ENCODE measurements at regions not wholly inside any gene's neighbourhood (a gene's known extent, or its start where the extent isn't known, plus 50 kb on each side); places are given as distances from the start of the nearest gene placed in this dataset.

GRCh38 chr6:151164383-151164782, 75.4 kb upstream of the AKAP12 start:
- H3K9me3 ChIP-seq (ENCODE audit: control insufficient read depth in 2 of 3, insufficient read depth in 1 of 3, low read length in 3 of 3) = no peaks in the 10 kb centered on the region
- H3K4me1 ChIP-seq (ENCODE audit: control insufficient read depth in 2 of 3, insufficient read depth in 2 of 3, low read depth in 1 of 3, low read length in 3 of 3) = peaks cover 6 to 10% (median 9%) of the 10 kb centered on the region in 3 donors
- intact Hi-C loops (cut with DNase I) = no loop called here
- no peak overlapping the region for H3K9ac ChIP-seq (ENCODE audit: low read length in 3 of 3)
- no peak overlapping the region for H3K27ac ChIP-seq (ENCODE audit: low read depth in 2 of 2, low read length in 2 of 2)
- no peak for FAIRE-seq
- H3K4me3 ChIP-seq (ENCODE audit: low read length in 3 of 3) = no peak overlapping the region
- no peaks in the 10 kb centered on the region for H3K27me3 ChIP-seq (ENCODE audit: control insufficient read depth, insufficient read depth, low read length)
- no peak for DNase-seq
- H3K36me3 ChIP-seq (ENCODE audit: control insufficient read depth in 2 of 3, insufficient read depth in 3 of 3, low read length in 3 of 3) = no peaks in the 10 kb centered on the region
- no peak for TF ChIP-seq CTCF (IDR thresholded peaks at IDR 0.05; ENCODE audit: borderline replicate concordance, extremely low read depth, insufficient read depth)

DNA sequence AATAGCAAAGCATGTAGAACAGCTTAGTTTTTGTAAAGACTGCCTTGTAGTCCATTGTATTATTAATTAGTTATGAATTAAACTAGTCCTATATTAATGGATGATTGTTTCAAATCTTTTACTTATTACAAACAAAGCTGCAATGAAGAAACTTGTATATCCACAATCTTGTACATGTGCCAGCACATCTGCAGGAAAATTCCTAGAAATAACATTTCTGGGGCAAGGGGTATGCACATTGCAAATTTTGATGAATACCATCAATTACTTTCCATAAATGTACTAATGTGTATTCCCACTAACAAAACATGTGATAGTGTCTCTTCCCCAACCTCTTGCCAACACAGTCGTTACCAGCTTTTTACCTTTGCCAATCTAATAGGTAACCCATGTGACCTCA, 73.6 kb upstream of the AKAP12 start:
- intact Hi-C loops (cut with DNase I) = no loop called here

GRCh38 chr6:151167034-151167433, 72.7 kb upstream of the AKAP12 start:
- H3K4me1 ChIP-seq (ENCODE audit: control insufficient read depth in 2 of 3, insufficient read depth in 2 of 3, low read depth in 1 of 3, low read length in 3 of 3) = peaks cover 0 to 4% (median 0%) of the 10 kb centered on the region in 3 donors
- intact Hi-C loops (cut with DNase I) = no loop called here
- no peaks in the 10 kb centered on the region for H3K27me3 ChIP-seq (ENCODE audit: control insufficient read depth, insufficient read depth, low read length)
- no peak for FAIRE-seq
- no peak overlapping the region for H3K4me3 ChIP-seq (ENCODE audit: low read length in 3 of 3)
- no peak for TF ChIP-seq CTCF (IDR thresholded peaks at IDR 0.05; ENCODE audit: borderline replicate concordance, extremely low read depth, insufficient read depth)
- no peak overlapping the region for H3K9ac ChIP-seq (ENCODE audit: low read length in 3 of 3)
- H3K36me3 ChIP-seq (ENCODE audit: control insufficient read depth in 2 of 3, insufficient read depth in 3 of 3, low read length in 3 of 3) = no peaks in the 10 kb centered on the region
- no peaks in the 10 kb centered on the region for H3K9me3 ChIP-seq (ENCODE audit: control insufficient read depth in 2 of 3, insufficient read depth in 1 of 3, low read length in 3 of 3)
- DNase-seq = no peak
- H3K27ac ChIP-seq (ENCODE audit: low read depth in 2 of 2, low read length in 2 of 2) = no peak overlapping the region

More for the DNA sequence above, 73.6 kb upstream of the AKAP12 start:
- no peak overlapping the region for H3K4me3 ChIP-seq (ENCODE audit: low read length in 3 of 3)
- FAIRE-seq (no peak), DNase-seq (peak in 1 of 5 donors; percentile 40)
- no peak overlapping the region for H3K9ac ChIP-seq (ENCODE audit: low read length in 3 of 3)
- no peaks in the 10 kb centered on the region for H3K9me3 ChIP-seq (ENCODE audit: control insufficient read depth in 2 of 3, insufficient read depth in 1 of 3, low read length in 3 of 3)
- TF ChIP-seq CTCF (IDR thresholded peaks at IDR 0.05; ENCODE audit: borderline replicate concordance, extremely low read depth, insufficient read depth) = no peak
- H3K36me3 ChIP-seq (ENCODE audit: control insufficient read depth in 2 of 3, insufficient read depth in 3 of 3, low read length in 3 of 3) = no peaks in the 10 kb centered on the region
- H3K4me1 ChIP-seq (ENCODE audit: control insufficient read depth in 2 of 3, insufficient read depth in 2 of 3, low read depth in 1 of 3, low read length in 3 of 3) = peaks cover 5 to 8% (median 8%) of the 10 kb centered on the region in 3 donors
- H3K27me3 ChIP-seq (ENCODE audit: control insufficient read depth, insufficient read depth, low read length) = no peaks in the 10 kb centered on the region
- H3K27ac ChIP-seq (ENCODE audit: low read depth in 2 of 2, low read length in 2 of 2) = no peak overlapping the region

DNA sequence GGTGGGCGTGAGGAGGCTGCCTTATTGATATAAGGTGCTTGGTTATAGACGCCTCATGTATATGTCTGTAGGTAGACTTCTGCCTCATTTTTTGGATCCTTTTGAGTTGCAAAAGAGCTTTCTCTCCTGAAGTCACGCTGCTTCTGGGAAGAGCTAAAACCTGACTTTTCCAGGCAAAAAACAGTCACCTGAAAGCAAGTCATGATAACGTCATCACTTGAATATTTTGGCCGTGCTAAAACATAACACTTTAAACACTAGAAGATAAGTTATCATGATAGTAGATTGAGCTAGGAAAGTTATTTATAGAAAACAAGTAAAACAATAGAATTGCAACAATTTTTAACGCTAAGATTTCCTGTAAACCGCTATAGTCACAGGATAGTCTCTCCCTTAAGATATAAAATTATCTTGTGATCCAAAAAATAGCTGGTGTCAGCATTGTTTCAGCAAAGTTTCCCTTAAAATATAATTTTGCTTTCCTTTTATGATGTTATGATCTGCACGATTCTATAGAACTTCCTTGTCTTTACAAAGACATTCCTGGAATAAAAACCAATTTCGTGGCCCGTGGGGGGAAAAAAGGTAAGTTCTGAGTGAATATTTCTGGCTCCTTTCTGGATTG, 69.0 kb upstream of the AKAP12 start:
- FAIRE-seq (no peak), DNase-seq (peak in 1 of 5 donors; percentile 2)
- TF ChIP-seq CTCF (IDR thresholded peaks at IDR 0.05; ENCODE audit: borderline replicate concordance, extremely low read depth, insufficient read depth) = no peak
- Histone ChIP-seq H3K36me3 (ENCODE audit: control insufficient read depth in 2 of 3, insufficient read depth in 3 of 3, low read length in 3 of 3) (no peaks in the 10 kb centered on the region), H3K4me3 (ENCODE audit: low read length in 3 of 3) (no peak overlapping the region), H3K27ac (ENCODE audit: low read depth in 2 of 2, low read length in 2 of 2) (no peak overlapping the region), H3K27me3 (ENCODE audit: control insufficient read depth, insufficient read depth, low read length) (no peaks in the 10 kb centered on the region), H3K4me1 (ENCODE audit: control insufficient read depth in 2 of 3, insufficient read depth in 2 of 3, low read depth in 1 of 3, low read length in 3 of 3) (peaks cover 0 to 4% (median 0%) of the 10 kb centered on the region in 3 donors), H3K9ac (ENCODE audit: low read length in 3 of 3) (no peak overlapping the region), H3K9me3 (ENCODE audit: control insufficient read depth in 2 of 3, insufficient read depth in 1 of 3, low read length in 3 of 3) (no peaks in the 10 kb centered on the region)
- intact Hi-C loops (cut with DNase I) = no loop called here

Measured in kidney (tissue), 13 donors.